Stomach (tissue), 8 donors: ENCODE measurements at regions not wholly inside any gene's neighbourhood (a gene's known extent, or its start where the extent isn't known, plus 50 kb on each side); places are given as distances from the start of the nearest gene placed in this dataset.

Experiments used
- DNase-seq, 2 donors: peaks; one replicate each; pipeline versions ENCODE4 v3.0.0 to v3.0.0-alpha.2; 2013 to 2019
- H3K27ac ChIP-seq, 5 donors: fragments of 200-600 bp in 4 of 5; sonication (generic) in 4 of 5; one replicate each; pipeline ENCODE4 v1.5.1; 2013 to 2019; ENCODE audit warnings: mild to moderate bottlenecking in 1 of 5, moderate library complexity in 1 of 5
- H3K27me3 ChIP-seq, 3 donors: fragments of 200-600 bp; sonication (generic); one replicate each; pipeline ENCODE4 v1.5.1; 2017 to 2019; ENCODE audit warnings: mixed run types in 1 of 3
- H3K36me3 ChIP-seq, 4 donors: fragments of 200-600 bp; sonication (generic); 1 replicate in 3 of 4; 2 replicates in 1 of 4; pipeline ENCODE4 v1.5.1; 2016 to 2019
- H3K4me1 ChIP-seq, 4 donors: fragments of 200-600 bp; sonication (generic); one replicate each; pipeline ENCODE4 v1.5.1; 2016 to 2019
- H3K4me3 ChIP-seq, 4 donors: fragments of 200-600 bp; sonication (generic) in 3 of 4; one replicate each; pipeline ENCODE4 v1.5.1; 2016 to 2019; ENCODE audit warnings: mild to moderate bottlenecking in 1 of 4
- H3K9me3 ChIP-seq, 4 donors: fragments of 200-600 bp; sonication (generic); one replicate each; pipeline ENCODE4 v1.5.1; 2016 to 2019
- CTCF ChIP-seq, 7 experiments: fragments of 450-650 bp in 4 of 7; fragments of 200-600 bp in 3 of 7; sonication (generic) in 3 of 7; IDR thresholded peaks; one replicate each; pipeline ENCODE4 v1.5.1; 2016 to 2019; ENCODE audit warnings: antibody characterized with exemption in 7 of 7, control low read depth in 2 of 7, mild to moderate bottlenecking in 1 of 7
- EP300 ChIP-seq: sonication (generic); formaldehyde crosslinking; IDR thresholded peaks from one replicate; pipeline ENCODE4 v1.6.1; 2017; ENCODE audit warnings: antibody characterized with exemption
- POLR2A ChIP-seq, 4 donors: fragments of 450-650 bp; IDR thresholded peaks; one replicate each; pipeline ENCODE4 v1.6.1; 2016; ENCODE audit warnings: antibody characterized with exemption in 4 of 4, control low read depth in 2 of 4, mild to moderate bottlenecking in 1 of 4, moderate library complexity in 1 of 4
- POLR2AphosphoS5 ChIP-seq, 3 donors: sonication (generic); formaldehyde crosslinking; IDR thresholded peaks; one replicate each; pipeline ENCODE4 v1.6.1; 2016; ENCODE audit warnings: antibody characterized with exemption in 3 of 3
- WGBS, 5 donors: extraction: QIAGEN DNeasy Blood & Tissue Kit in 3 of 5; methylation state at CpG; one replicate each; pipeline versions ENCODE4 v1.1.5 to v1.1.7; 2013 to 2018; 5-methylcytosine and 5-hydroxymethylcytosine counted together
- intact Hi-C: fragments of 100-400 bp; cut with DNase I; formaldehyde crosslinking; loops from one replicate; pipeline ENCODE4 v1.15.1; 2023; ENCODE audit warnings: low total_unique reads
- donor health status: healthy with polysubstance abuse.
- donor health status: Bipolar disorder and iron deficiency.
- donor health status: healthy.

- TF ChIP-seq EP300 (no peak), POLR2A (IDR thresholded peaks at IDR 0.05) (no peak), CTCF (IDR thresholded peaks at IDR 0.05) (no peak), POLR2AphosphoS5 (IDR thresholded peaks at IDR 0.05) (no peak)
- H3K4me3 ChIP-seq, result no peak overlapping the region
- no peak for DNase-seq
- intact Hi-C loops, result no loop called here
- H3K36me3 ChIP-seq, result no peaks in the 10 kb centered on the region
- H3K27ac ChIP-seq, result no peak overlapping the region
- WGBS, 5 donors, result 14 to 62% (median 38%) methylated on average over 2 of the region's 2 CpGs
- no peaks in the 10 kb centered on the region for H3K27me3 ChIP-seq
- H3K9me3 ChIP-seq, result no peaks in the 10 kb centered on the region
- no peaks in the 10 kb centered on the region for H3K4me1 ChIP-seq
Measured at GRCh38 chr4:124092541-124092984, 620.0 kb downstream of the ANKRD50 start.

DNA sequence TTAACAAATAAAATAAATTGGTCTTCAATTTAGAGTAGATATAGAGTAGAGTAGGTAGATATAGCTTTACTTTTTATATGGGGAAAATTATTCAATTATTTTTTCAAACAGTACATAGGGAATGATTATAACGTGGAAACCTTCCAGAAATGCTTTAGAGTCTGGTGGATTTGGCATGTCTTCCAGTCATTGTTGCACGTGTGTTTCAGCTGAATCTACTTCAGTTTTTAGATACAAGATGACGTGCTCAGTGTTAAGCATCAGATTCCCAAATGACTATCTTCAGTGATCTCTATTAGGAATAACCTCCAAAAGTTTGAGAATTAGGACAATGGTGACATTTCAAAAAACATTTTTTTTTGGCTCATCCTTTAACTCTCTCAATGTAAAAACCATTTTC, 616.9 kb downstream of the ANKRD50 start:
- no peak overlapping the region for H3K4me3 ChIP-seq
- DNase-seq, result no peak
- H3K4me1 ChIP-seq, result no peaks in the 10 kb centered on the region
- H3K27ac ChIP-seq, result no peak overlapping the region
- H3K27me3 ChIP-seq, result no peaks in the 10 kb centered on the region
- no peak for TF ChIP-seq POLR2A (IDR thresholded peaks at IDR 0.05)
- 62 to 79% (median 71%) methylated on average over 3 of the region's 3 CpGs for WGBS, 5 donors
- H3K36me3 ChIP-seq, result no peaks in the 10 kb centered on the region
- no peaks in the 10 kb centered on the region for H3K9me3 ChIP-seq
- intact Hi-C loops, result no loop called here

GRCh38 chr4:124096290-124096689, 616.2 kb downstream of the ANKRD50 start:
- TF ChIP-seq POLR2AphosphoS5 (IDR thresholded peaks at IDR 0.05) (no peak), EP300 (no peak), POLR2A (IDR thresholded peaks at IDR 0.05) (no peak), CTCF (IDR thresholded peaks at IDR 0.05) (no peak)
- DNase-seq, result no peak
- Histone ChIP-seq H3K27ac (no peak overlapping the region), H3K4me1 (no peaks in the 10 kb centered on the region), H3K36me3 (no peaks in the 10 kb centered on the region), H3K9me3 (no peaks in the 10 kb centered on the region), H3K4me3 (no peak overlapping the region), H3K27me3 (no peaks in the 10 kb centered on the region)
- intact Hi-C loops, result no loop called here
- WGBS, 5 donors, result 75 to 87% (median 82%) methylated on average over 1 of the region's 1 CpG

GRCh38 chr4:124097447-124097846, 615.1 kb downstream of the ANKRD50 start:
- no peak overlapping the region for H3K4me3 ChIP-seq
- no peaks in the 10 kb centered on the region for H3K27me3 ChIP-seq
- no peaks in the 10 kb centered on the region for H3K36me3 ChIP-seq
- intact Hi-C loops, result no loop called here
- DNase-seq, result no peak
- H3K4me1 ChIP-seq, result no peaks in the 10 kb centered on the region
- no peaks in the 10 kb centered on the region for H3K9me3 ChIP-seq
- no peak overlapping the region for H3K27ac ChIP-seq
- no peak for TF ChIP-seq POLR2A (IDR thresholded peaks at IDR 0.05)
- TF ChIP-seq POLR2AphosphoS5 (IDR thresholded peaks at IDR 0.05), result no peak
- TF ChIP-seq EP300, result no peak
- no peak for TF ChIP-seq CTCF (IDR thresholded peaks at IDR 0.05)
- 86 to 98% (median 94%) methylated on average over 1 of the region's 1 CpG for WGBS, 5 donors

DNA sequence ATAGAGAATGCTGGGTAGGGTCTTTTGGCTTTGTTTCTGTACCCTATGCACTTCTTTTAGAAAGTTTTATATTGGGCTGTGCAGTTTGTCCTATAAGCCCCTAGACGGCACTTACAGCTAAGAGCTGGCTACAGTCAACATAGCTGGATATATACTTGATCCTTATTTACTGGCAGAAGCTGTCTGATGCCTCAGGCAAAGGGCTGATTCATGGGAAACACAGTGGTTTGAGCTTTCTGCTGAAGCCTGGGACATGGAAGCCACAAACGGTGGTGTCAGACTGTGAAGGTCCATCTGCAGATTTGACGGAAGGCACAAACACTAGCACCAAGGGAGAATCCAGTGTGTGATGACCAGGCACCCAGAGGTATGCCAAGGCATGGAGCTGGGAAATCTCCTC, 608.4 kb downstream of the ANKRD50 start:
- Histone ChIP-seq H3K4me3 (no peak overlapping the region), H3K9me3 (no peaks in the 10 kb centered on the region), H3K4me1 (no peaks in the 10 kb centered on the region), H3K27ac (no peak overlapping the region), H3K36me3 (no peaks in the 10 kb centered on the region), H3K27me3 (no peaks in the 10 kb centered on the region)
- WGBS, 5 donors, result 83 to 95% (median 90%) methylated on average over 3 of the region's 3 CpGs
- DNase-seq, result no peak
- TF ChIP-seq CTCF (IDR thresholded peaks at IDR 0.05), result no peak
- intact Hi-C loops, result no loop called here
